ENCODE measurements at regions not wholly inside any gene's neighbourhood (a gene's known extent, or its start where the extent isn't known, plus 50 kb on each side); places are given as distances from the start of the nearest gene placed in this dataset.
"Not testable (repeated sequence)": the region's sequence is repeated elsewhere in the genome, so short reads cannot be mapped to it uniquely, and the experiment has no call there.

GRCh38 chr4:10232114-10232513, 115.5 kb upstream of the WDR1 start:
- no peak for DNase-seq (ENCODE audit: low read depth)
- H3K4me3 ChIP-seq (ENCODE audit: low read length): no peak overlapping the region
- no peak for TF ChIP-seq CTCF (IDR thresholded peaks at IDR 0.05; ENCODE audit: insufficient read depth, low read depth, low read length, missing control alignments)

- TF ChIP-seq CTCF (IDR thresholded peaks at IDR 0.05; ENCODE audit: insufficient read depth, low read depth, low read length, missing control alignments): no peak
- DNase-seq (ENCODE audit: low read depth): no peak
Measured at GRCh38 chr4:10226756-10227155, 110.2 kb upstream of the WDR1 start.

GRCh38 chr4:10225096-10225495, 108.5 kb upstream of the WDR1 start:
- TF ChIP-seq CTCF (IDR thresholded peaks at IDR 0.05; ENCODE audit: insufficient read depth, low read depth, low read length, missing control alignments): no peak
- DNase-seq (ENCODE audit: low read depth): no peak
- H3K4me3 ChIP-seq (ENCODE audit: low read length): no peak overlapping the region

More at GRCh38 chr4:10226756-10227155, 110.2 kb upstream of the WDR1 start:
- H3K4me3 ChIP-seq (ENCODE audit: low read length): no peak overlapping the region

- H3K4me3 ChIP-seq (ENCODE audit: low read length): no peak overlapping the region
- no peak for TF ChIP-seq CTCF (IDR thresholded peaks at IDR 0.05; ENCODE audit: insufficient read depth, low read depth, low read length, missing control alignments)
- DNase-seq (ENCODE audit: low read depth): no peak
Measured at GRCh38 chr4:10223782-10224181, 107.2 kb upstream of the WDR1 start.

- DNase-seq (ENCODE audit: low read depth); H3K4me3 ChIP-seq (ENCODE audit: low read length): not testable (repeated sequence)
Measured at GRCh38 chr4:10213481-10213880, 96.9 kb upstream of the WDR1 start.

- DNase-seq (ENCODE audit: low read depth): no peak
- H3K4me3 ChIP-seq (ENCODE audit: low read length): no peak overlapping the region
- TF ChIP-seq CTCF (IDR thresholded peaks at IDR 0.05; ENCODE audit: insufficient read depth, low read depth, low read length, missing control alignments): no peak
Measured at GRCh38 chr4:10212901-10213300, 96.3 kb upstream of the WDR1 start.

GRCh38 chr4:10212400-10212799, 95.8 kb upstream of the WDR1 start:
- peak; percentile 74 for DNase-seq (ENCODE audit: low read depth)
- no peak for TF ChIP-seq CTCF (IDR thresholded peaks at IDR 0.05; ENCODE audit: insufficient read depth, low read depth, low read length, missing control alignments)
- H3K4me3 ChIP-seq (ENCODE audit: low read length): no peak overlapping the region

GRCh38 chr4:10207116-10207515, 90.5 kb upstream of the WDR1 start:
- no peak for TF ChIP-seq CTCF (IDR thresholded peaks at IDR 0.05; ENCODE audit: insufficient read depth, low read depth, low read length, missing control alignments)
- no peak overlapping the region for H3K4me3 ChIP-seq (ENCODE audit: low read length)
- DNase-seq (ENCODE audit: low read depth): no peak
